Endothelial cell of umbilical vein (primary cell): ENCODE measurements at regions not wholly inside any gene's neighbourhood (a gene's known extent, or its start where the extent isn't known, plus 50 kb on each side); places are given as distances from the start of the nearest gene placed in this dataset.

ENCODE experiments used
- BruUV-seq: library from RNA; stranded (reverse); fragments of 400-500 nt; replicated peaks from 2 replicates; lab custom pipeline; 2021; lab: Mats Ljungman, UMichigan
- CTCF ChIA-PET: fragments of 300-600, 350-600 bp; sonication (Branson Sonifier 250); formaldehyde crosslinking; loops from one replicate; lab custom pipeline; 2021; ENCODE audit warnings: antibody characterized with exemption, inconsistent platforms; lab: Charles Lee
- POLR2A ChIA-PET: fragments of 300-600, 350-600 bp; sonication (Branson Sonifier 250); formaldehyde crosslinking; loops from one replicate; lab custom pipeline; 2021; ENCODE audit warnings: antibody characterized with exemption, inconsistent platforms; lab: Charles Lee
- DNase-seq: peaks from one replicate; pipeline ENCODE4 v3.0.0-alpha.2; 2011; ENCODE audit warnings: low read depth, low spot score
- FAIRE-seq: peaks from 2 replicates; lab custom pipeline; 2011; peaks lifted over from hg19 to GRCh38; lab: Jason Lieb, UNC
- H2AFZ ChIP-seq: 2 replicates; pipeline ENCODE4 v1.6.0; 2012; ENCODE audit warnings: low read depth, low read length, control low read depth, inconsistent platforms
- H3K27ac ChIP-seq: 2 replicates; pipeline ENCODE4 v1.5.1; 2011; ENCODE audit warnings: low read depth, mild to moderate bottlenecking, control low read depth, low read length, moderate library complexity; ENCODE audit not compliant: insufficient read depth
- H3K27me3 ChIP-seq, 2 experiments: 2 replicates each; pipeline versions ENCODE4 v1.6.0 to v1.6.1; 2011; ENCODE audit warnings: low read length in 2 of 2, mixed read lengths in 1 of 2; ENCODE audit not compliant: control insufficient read depth in 2 of 2, insufficient read depth in 2 of 2
- H3K36me3 ChIP-seq, 2 experiments: 2 replicates in 1 of 2; 3 replicates in 1 of 2; pipeline ENCODE4 v1.5.1; 2011; ENCODE audit warnings: low read length in 2 of 2, mild to moderate bottlenecking in 1 of 2, moderate library complexity in 1 of 2; ENCODE audit not compliant: control insufficient read depth in 2 of 2, insufficient read depth in 2 of 2; ENCODE audit errors: extremely low read depth in 1 of 2
- H3K4me1 ChIP-seq: 3 replicates; pipeline ENCODE4 v1.5.1; 2011; ENCODE audit warnings: mild to moderate bottlenecking, low read length; ENCODE audit not compliant: control insufficient read depth, insufficient read depth; ENCODE audit errors: extremely low read depth
- H3K4me2 ChIP-seq: 2 replicates; pipeline ENCODE4 v1.6.1; 2011; ENCODE audit warnings: low read length, control low read depth, mixed read lengths; ENCODE audit not compliant: insufficient read depth
- H3K4me3 ChIP-seq, 3 experiments: fragments of 200-600 bp in 1 of 3; sonication (generic), shearing (Covaris generic) in 1 of 3; replicated peaks in 1 of 3; 2 replicates each; pipeline ENCODE4 v1.5.1; 2011 to 2016; ENCODE audit warnings: control low read depth in 3 of 3, low read length in 3 of 3, mild to moderate bottlenecking in 2 of 3, inconsistent platforms in 1 of 3, low read depth in 1 of 3, moderate library complexity in 1 of 3; ENCODE audit not compliant: insufficient read depth in 1 of 3
- H3K79me2 ChIP-seq: 2 replicates; pipeline ENCODE4 v1.6.0; 2012; ENCODE audit warnings: low read length, inconsistent platforms; ENCODE audit not compliant: control insufficient read depth, insufficient read depth
- H3K9ac ChIP-seq: replicated peaks from 2 replicates; pipeline ENCODE3; 2011; ENCODE audit warnings: low read length, control low read depth; ENCODE audit not compliant: insufficient read depth; ENCODE audit errors: extremely low read depth
- H3K9me1 ChIP-seq: replicated peaks from 3 replicates; pipeline ENCODE4 v1.6.0; 2011; ENCODE audit warnings: mild to moderate bottlenecking, low read length; ENCODE audit not compliant: control insufficient read depth, insufficient read depth; ENCODE audit errors: extremely low read depth
- H3K9me3 ChIP-seq: replicated peaks from 2 replicates; pipeline ENCODE4 v1.5.1; 2012; ENCODE audit warnings: low read length, inconsistent platforms; ENCODE audit not compliant: control insufficient read depth, insufficient read depth
- H4K20me1 ChIP-seq: replicated peaks from 2 replicates; pipeline ENCODE3; 2011; ENCODE audit warnings: mild to moderate bottlenecking, low read length; ENCODE audit not compliant: control insufficient read depth, insufficient read depth; ENCODE audit errors: extremely low read depth
- CTCF ChIP-seq, 2 donors: IDR thresholded peaks; 1 replicate in 1 of 2; 2 replicates in 1 of 2; pipeline ENCODE4 v1.5.1; 2011; ENCODE audit warnings: low read length in 2 of 2, mild to moderate bottlenecking in 2 of 2, moderate library complexity in 2 of 2, control low read depth in 1 of 2, inconsistent platforms in 1 of 2, low read depth in 1 of 2; ENCODE audit not compliant: insufficient read depth in 1 of 2; ENCODE audit errors: extremely low read depth in 1 of 2
- EZH2 ChIP-seq: IDR thresholded peaks from 2 replicates; pipeline ENCODE4 v1.6.1; 2012; ENCODE audit warnings: borderline replicate concordance, low read depth, mild to moderate bottlenecking, moderate library complexity, low read length, inconsistent platforms; ENCODE audit not compliant: severe bottlenecking
- FOS ChIP-seq: IDR thresholded peaks from 2 replicates; pipeline ENCODE4 v1.6.1; 2011; ENCODE audit warnings: mild to moderate bottlenecking, low read length, moderate library complexity, borderline replicate concordance; ENCODE audit not compliant: insufficient read depth
- GATA2 ChIP-seq: IDR thresholded peaks from 2 replicates; pipeline ENCODE4 v1.7.0; 2011; ENCODE audit warnings: low read depth, mild to moderate bottlenecking, moderate library complexity, mixed read lengths, low read length; ENCODE audit not compliant: insufficient read length, insufficient read depth
- JUN ChIP-seq: IDR thresholded peaks from 2 replicates; pipeline ENCODE4 v1.6.1; 2011; ENCODE audit warnings: borderline replicate concordance, low read depth; ENCODE audit not compliant: insufficient read length, insufficient read depth
- MAX ChIP-seq: IDR thresholded peaks from 2 replicates; pipeline ENCODE4 v1.6.1; 2011; ENCODE audit not compliant: insufficient read depth, insufficient read length
- MYC ChIP-seq: IDR thresholded peaks from one replicate; pipeline ENCODE4 v1.6.1; 2011; ENCODE audit warnings: mild to moderate bottlenecking, low read depth, low read length
- POLR2A ChIP-seq: IDR thresholded peaks from 2 replicates; pipeline ENCODE4 v1.6.1; 2012; ENCODE audit warnings: low read depth, mild to moderate bottlenecking, control low read depth, low read length
- POLR2AphosphoS5 ChIP-seq: IDR thresholded peaks from 2 replicates; pipeline ENCODE4 v1.6.1; 2012; ENCODE audit warnings: low read depth, mild to moderate bottlenecking, control low read depth, low read length, moderate library complexity; ENCODE audit not compliant: insufficient read depth
- dilution Hi-C: fragments of 300-500 bp; cut with MboI; formaldehyde crosslinking; loops from one replicate; pipeline ENCODE4 v1.15.0; 2019; ENCODE audit warnings: low sequenced_read_pairs; ENCODE audit not compliant: extremely low pct_ligation_motif_present
- intact Hi-C: fragments of 100-400 bp; cut with micrococcal nuclease; formaldehyde crosslinking; loops from one replicate; pipeline ENCODE4 v1.10.0; 2022

- H3K79me2 ChIP-seq = no peaks in the 10 kb centered on the region
- no peak overlapping the region for H2AFZ ChIP-seq
- dilution Hi-C loops = no loop called here
- no peak overlapping the region for H3K27ac ChIP-seq
- H3K4me3 ChIP-seq = no peak overlapping the region
- no peaks in the 10 kb centered on the region for H3K9me1 ChIP-seq
- H4K20me1 ChIP-seq = no peaks in the 10 kb centered on the region
- H3K4me2 ChIP-seq = no peak overlapping the region
- intact Hi-C loops = no loop called here
- no peaks in the 10 kb centered on the region for H3K27me3 ChIP-seq
- ChIA-PET CTCF (interaction anchor here (1.2 kb wide), 1 partner anchor 9 kb away, joined by 3 read pairs; no protein-coding TSS in a partner anchor), POLR2A (no interaction called here)
- no TSS peak for BruUV-seq
- FAIRE-seq = no peak
- H3K4me1 ChIP-seq = no peaks in the 10 kb centered on the region
- no peaks in the 10 kb centered on the region for H3K9me3 ChIP-seq
- H3K36me3 ChIP-seq = no peaks in the 10 kb centered on the region
- TF ChIP-seq POLR2A (no peak), JUN (no peak), GATA2 (no peak), MAX (no peak), CTCF (IDR thresholded peaks at IDR 0.05; ENCODE audit: extremely low read depth in 1 of 2, insufficient read depth in 1 of 2, low read depth in 1 of 2, low read length in 2 of 2) (no peak), MYC (no peak), POLR2AphosphoS5 (no peak), EZH2 (no peak), FOS (no peak)
- no peak overlapping the region for H3K9ac ChIP-seq
- DNase-seq = no peak
These were observed 782.2 kb upstream of the SLC8A1 start for GRCh38 chr2:41234093-41234492.
